Left ventricle myocardium inferior (tissue), 1 donor: ENCODE measurements at regions not wholly inside any gene's neighbourhood (a gene's known extent, or its start where the extent isn't known, plus 50 kb on each side); places are given as distances from the start of the nearest gene placed in this dataset.

Experiments
- DNase-seq: peaks from one replicate; pipeline ENCODE4 v3.0.0-alpha.2; 2020
- H3K27ac ChIP-seq: fragments of 200-600 bp; replicated peaks from 2 replicates; pipeline ENCODE4 v1.8.0; 2021
- H3K27me3 ChIP-seq: fragments of 200-600 bp; 2 replicates; pipeline ENCODE4 v1.8.0; 2021; ENCODE audit warnings: low read depth
- H3K36me3 ChIP-seq: fragments of 200-600 bp; 2 replicates; pipeline ENCODE4 v1.8.0; 2021
- H3K4me1 ChIP-seq: fragments of 200-600 bp; 2 replicates; pipeline ENCODE4 v1.8.0; 2021
- H3K4me3 ChIP-seq: fragments of 200-600 bp; 2 replicates; pipeline ENCODE4 v1.8.0; 2021; ENCODE audit warnings: mild to moderate bottlenecking, moderate library complexity
- H3K9me3 ChIP-seq: fragments of 200-600 bp; replicated peaks from 2 replicates; pipeline ENCODE4 v1.8.0; 2021
- CTCF ChIP-seq: fragments of 200-600 bp; IDR thresholded peaks from 2 replicates; pipeline ENCODE4 v1.8.0; 2021; ENCODE audit warnings: antibody characterized with exemption, mild to moderate bottlenecking, borderline replicate concordance
- intact Hi-C: fragments of 100-400 bp; cut with micrococcal nuclease; formaldehyde crosslinking; loops from one replicate; pipeline ENCODE4 v1.11.0; 2022
- donor health status: DM: no; HTN: yes; CAD: no; lungs with severe emphysema.

- Histone ChIP-seq H3K4me3 (no peak overlapping the region), H3K27me3 (no peaks in the 10 kb centered on the region), H3K9me3 (peaks cover 8% of the 10 kb centered on the region), H3K27ac (no peak overlapping the region), H3K4me1 (no peaks in the 10 kb centered on the region), H3K36me3 (no peaks in the 10 kb centered on the region)
- TF ChIP-seq CTCF = no peak
- intact Hi-C loops = no loop called here
- no peak for DNase-seq
Observed at GRCh38 chr18:37944700-37945270, 379.2 kb upstream of the CELF4 start.

GRCh38 chr18:37937287-37937686 lies 371.7 kb upstream of the CELF4 start:
- Histone ChIP-seq H3K4me1 (no peaks in the 10 kb centered on the region), H3K27ac (no peak overlapping the region), H3K36me3 (no peaks in the 10 kb centered on the region), H3K9me3 (peaks cover 30% of the 10 kb centered on the region), H3K27me3 (no peaks in the 10 kb centered on the region), H3K4me3 (no peak overlapping the region)
- intact Hi-C loops = no loop called here
- DNase-seq = no peak
- TF ChIP-seq CTCF = no peak

- no peaks in the 10 kb centered on the region for H3K4me1 ChIP-seq
- intact Hi-C loops = no loop called here
- no peak for DNase-seq
- H3K27me3 ChIP-seq = no peaks in the 10 kb centered on the region
- no peak overlapping the region for H3K27ac ChIP-seq
- no peak overlapping the region for H3K4me3 ChIP-seq
- H3K9me3 ChIP-seq = peaks cover 26% of the 10 kb centered on the region
- no peaks in the 10 kb centered on the region for H3K36me3 ChIP-seq
- TF ChIP-seq CTCF = no peak
Observed at GRCh38 chr18:37935086-37935485, 369.5 kb upstream of the CELF4 start.

- no peaks in the 10 kb centered on the region for H3K9me3 ChIP-seq
- H3K27me3 ChIP-seq = no peaks in the 10 kb centered on the region
- H3K27ac ChIP-seq = no peak overlapping the region
- intact Hi-C loops = no loop called here
- no peak for TF ChIP-seq CTCF
- no peaks in the 10 kb centered on the region for H3K36me3 ChIP-seq
- H3K4me3 ChIP-seq = no peak overlapping the region
- no peaks in the 10 kb centered on the region for H3K4me1 ChIP-seq
- DNase-seq = no peak
Observed at GRCh38 chr18:37930640-37931039, 365.0 kb upstream of the CELF4 start.

- no peak overlapping the region for H3K4me3 ChIP-seq
- H3K36me3 ChIP-seq = no peaks in the 10 kb centered on the region
- H3K4me1 ChIP-seq = no peaks in the 10 kb centered on the region
- no peaks in the 10 kb centered on the region for H3K9me3 ChIP-seq
- no peak overlapping the region for H3K27ac ChIP-seq
- DNase-seq = no peak
- H3K27me3 ChIP-seq = no peaks in the 10 kb centered on the region
- intact Hi-C loops = no loop called here
- TF ChIP-seq CTCF = no peak
Observed at GRCh38 chr18:37922162-37922561, 356.6 kb upstream of the CELF4 start.
